GM18951 (cell line): ENCODE measurements at regions not wholly inside any gene's neighbourhood (a gene's known extent, or its start where the extent isn't known, plus 50 kb on each side); places are given as distances from the start of the nearest gene placed in this dataset.

Experiments
- POLR2A ChIP-seq: IDR thresholded peaks from 4 replicates; pipeline ENCODE4 v1.6.1; 2011; ENCODE audit warnings: mild to moderate bottlenecking; ENCODE audit not compliant: insufficient read length, insufficient read depth; ENCODE audit errors: extremely low read depth
- in situ Hi-C: fragments of 300-500 bp; cut with MboI; formaldehyde crosslinking; loops from one replicate; pipeline ENCODE4 v1.12.0; 2022; ENCODE audit warnings: low sequenced_read_pairs, mixed read lengths, inconsistent platforms; ENCODE audit not compliant: unreplicated experiment

DNA sequence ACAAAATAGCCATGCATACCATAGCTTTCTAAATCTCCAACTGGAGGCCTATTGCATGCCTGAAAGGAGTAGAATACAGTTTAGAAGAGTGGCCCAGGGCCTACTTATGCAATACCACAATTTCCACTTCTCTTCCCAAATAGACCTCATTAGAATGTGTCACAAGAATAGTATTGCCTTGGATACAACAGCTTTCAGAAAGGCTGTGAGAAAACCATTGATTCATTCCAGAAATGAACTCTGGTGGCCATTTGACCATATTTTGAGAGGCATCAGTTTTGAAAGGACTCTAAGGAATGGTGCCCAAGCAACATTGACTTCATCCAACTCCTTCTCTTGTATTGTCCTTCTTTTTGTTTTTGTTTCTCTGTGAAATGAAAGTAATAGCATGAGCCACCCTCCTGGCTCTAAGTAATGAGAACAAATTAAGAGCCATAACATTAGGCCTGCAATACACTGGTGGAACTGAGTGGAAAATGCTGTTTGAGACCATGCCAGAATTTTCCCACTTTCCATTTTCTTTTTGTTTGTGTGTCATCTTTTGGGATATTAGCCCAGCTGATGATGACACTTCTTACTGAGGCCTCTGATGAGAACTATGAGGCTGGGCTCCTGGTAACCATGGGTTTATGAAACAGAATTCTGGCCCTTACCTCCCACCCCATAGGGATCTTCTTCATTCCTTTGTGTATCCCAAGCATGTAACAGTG, 90.2 kb downstream of the TMEM174 start:
- in situ Hi-C loops, result no loop called here
- no peak for TF ChIP-seq POLR2A

DNA sequence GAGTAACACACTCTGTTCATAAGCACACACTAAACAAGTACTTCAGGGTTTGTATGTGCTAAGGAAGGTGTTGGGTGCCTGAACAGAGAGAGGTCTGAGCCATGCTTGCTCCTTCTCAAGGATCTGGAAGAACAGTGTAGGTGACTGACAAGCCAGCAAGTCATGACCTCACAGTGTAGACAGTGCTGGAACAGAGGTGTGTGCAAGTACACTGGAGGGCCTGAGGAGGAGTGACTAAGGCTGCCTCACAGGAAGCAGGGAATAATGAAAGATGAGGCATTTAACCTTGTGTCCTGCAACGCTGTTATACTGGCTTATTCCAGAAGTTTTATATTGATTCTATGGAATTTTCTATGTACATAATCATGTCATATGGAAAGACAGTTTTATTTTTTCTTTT, 83.9 kb downstream of the TMEM174 start:
- in situ Hi-C loops, result no loop called here
- TF ChIP-seq POLR2A, result no peak

DNA sequence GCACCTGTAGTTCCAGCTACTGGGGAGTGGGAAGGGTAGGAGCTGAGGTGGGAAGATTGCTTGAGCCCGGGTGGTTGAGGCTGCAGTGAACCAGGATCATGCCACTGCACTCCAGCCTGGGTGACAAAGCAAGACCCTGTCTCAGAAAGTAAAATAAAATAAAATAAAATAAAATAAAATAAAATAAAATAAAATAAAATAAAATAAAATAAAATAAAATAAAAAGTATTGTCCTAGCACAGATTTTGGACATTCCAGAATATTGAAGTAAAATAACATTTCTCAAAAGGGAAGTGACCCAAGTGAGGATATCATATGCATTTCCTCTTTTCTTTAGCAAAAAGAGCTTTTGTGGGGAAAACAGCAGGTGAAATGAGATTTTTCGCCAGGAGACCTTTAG, 83.5 kb downstream of the TMEM174 start:
- in situ Hi-C loops, result no loop called here

DNA sequence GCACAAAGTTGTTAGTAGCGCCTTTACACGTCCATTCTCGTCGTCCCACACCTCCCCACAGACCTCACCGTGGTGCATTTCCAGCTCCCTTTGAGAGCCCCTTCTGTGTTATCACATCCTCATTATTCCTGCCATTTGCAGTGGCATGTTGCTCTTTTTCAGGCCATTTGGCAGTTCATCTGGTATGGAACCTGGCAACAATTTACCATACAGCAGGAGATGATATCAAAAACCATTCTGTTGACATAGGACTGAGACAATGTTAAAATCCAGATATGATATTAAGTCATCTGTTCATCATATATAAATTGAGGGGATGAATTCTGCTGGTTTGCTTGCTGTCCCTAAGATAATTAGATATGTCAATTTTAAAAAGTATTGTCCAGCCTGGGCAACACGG, 83.0 kb downstream of the TMEM174 start:
- no peak for TF ChIP-seq POLR2A
- in situ Hi-C loops, result no loop called here

More for the DNA sequence above, 83.5 kb downstream of the TMEM174 start:
- TF ChIP-seq POLR2A, result no peak

DNA sequence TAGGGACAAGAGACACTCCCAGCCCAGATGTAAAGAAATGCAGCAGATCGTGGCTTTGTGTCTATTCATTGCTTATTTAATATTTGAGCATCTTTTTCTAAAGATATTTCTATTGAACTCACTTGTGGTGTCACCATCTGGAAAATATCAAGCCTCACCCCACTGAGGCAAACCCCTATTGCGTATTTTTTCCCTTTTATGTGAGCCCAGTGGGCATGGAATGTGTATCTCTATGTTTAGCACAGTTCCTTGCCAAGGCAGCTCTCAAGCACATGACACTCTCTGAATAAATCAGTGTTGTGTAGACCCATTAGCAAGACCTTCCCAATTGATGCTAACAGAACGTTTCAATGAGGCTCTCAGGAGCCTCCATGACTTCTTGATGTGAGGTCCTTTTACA, 81.6 kb downstream of the TMEM174 start:
- in situ Hi-C loops, result no loop called here
- TF ChIP-seq POLR2A, result no peak

DNA sequence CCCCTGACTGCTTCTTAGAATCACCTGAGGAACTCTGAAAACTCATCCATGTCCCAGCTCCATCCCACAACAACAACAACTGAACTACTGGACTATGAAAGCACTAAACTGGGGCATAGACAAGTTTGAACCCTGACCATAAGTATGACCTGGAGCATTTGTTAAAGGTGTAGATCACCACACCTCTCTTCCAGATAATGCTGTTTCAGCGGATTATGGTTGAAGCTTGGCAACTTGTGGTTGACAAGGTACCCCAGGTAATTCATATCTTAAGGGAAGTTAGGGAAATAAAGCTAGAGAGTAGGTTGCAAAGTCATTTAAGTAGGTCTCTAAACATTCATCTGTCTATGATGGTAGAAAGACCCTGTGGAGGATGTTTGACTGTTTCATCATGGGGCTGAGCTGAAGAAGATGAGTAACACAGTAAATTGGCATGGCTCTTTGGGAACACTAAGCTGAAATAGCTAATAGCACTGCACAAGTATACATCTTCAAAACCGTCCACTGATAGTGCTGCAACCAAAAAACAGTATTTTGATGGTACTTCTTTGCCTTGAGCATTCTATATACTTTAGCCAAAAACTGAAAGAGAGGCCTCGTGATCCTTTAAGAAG, 80.2 kb downstream of the TMEM174 start:
- in situ Hi-C loops, result no loop called here
- TF ChIP-seq POLR2A, result no peak

DNA sequence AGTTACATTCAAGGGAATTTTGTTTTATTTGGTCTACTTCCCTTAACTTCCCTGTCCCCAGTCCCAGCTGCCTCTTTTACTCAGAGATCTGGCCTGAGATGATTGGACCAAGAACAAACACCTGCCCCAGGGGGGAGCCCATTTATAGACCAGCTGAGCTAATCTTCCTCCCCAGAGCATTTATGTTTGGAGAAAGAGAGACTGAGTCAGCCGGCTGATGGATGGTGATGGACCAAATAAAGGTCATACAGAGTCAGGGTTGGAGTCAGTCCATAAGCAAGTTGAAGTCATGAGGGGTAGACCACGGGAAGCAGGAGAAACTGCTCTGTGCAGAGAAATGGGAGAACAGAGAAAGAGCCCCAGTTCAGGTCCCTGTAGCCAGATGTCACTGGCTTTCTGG, 77.7 kb downstream of the TMEM174 start:
- no peak for TF ChIP-seq POLR2A
- in situ Hi-C loops, result no loop called here

DNA sequence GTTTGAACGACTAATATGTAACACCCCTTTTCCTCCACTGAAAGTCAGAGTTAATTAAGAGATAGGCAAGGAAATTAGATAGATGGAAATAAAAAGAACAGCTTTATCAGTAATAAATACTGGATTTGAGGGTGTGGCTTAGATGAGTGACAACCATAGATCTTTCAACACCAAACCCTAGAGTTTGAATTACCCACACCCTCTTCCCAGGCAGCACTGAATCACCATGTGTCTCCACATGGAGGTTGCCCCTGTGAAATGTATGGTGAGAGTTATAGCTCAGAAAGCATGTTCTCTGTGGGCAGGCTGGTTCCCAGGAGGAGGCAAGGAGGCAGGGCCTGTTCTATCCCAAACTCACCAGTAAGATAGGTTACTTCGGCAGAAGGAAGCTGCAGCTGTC, 69.7 kb downstream of the TMEM174 start:
- in situ Hi-C loops, result no loop called here
- TF ChIP-seq POLR2A, result no peak

DNA sequence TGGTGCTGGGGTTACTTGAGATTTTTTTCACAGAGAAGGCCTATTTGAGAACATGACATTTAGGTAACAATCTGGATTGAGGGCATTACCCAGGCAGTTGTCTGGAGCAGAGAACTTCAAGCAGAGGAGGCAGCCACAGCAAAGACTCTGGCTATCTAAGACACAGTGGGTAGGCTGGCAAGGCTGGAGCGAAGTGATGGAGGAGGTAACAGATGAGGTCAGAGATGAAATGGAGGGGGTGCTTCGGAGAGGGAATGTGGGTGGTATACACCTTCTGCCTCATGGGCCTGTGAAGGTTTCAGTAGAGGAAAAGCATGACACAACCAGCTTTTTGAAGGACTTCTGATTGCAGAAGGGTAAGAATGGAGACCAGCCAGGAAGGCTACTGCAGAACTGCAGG, 65.9 kb downstream of the TMEM174 start:
- in situ Hi-C loops, result no loop called here
- no peak for TF ChIP-seq POLR2A

DNA sequence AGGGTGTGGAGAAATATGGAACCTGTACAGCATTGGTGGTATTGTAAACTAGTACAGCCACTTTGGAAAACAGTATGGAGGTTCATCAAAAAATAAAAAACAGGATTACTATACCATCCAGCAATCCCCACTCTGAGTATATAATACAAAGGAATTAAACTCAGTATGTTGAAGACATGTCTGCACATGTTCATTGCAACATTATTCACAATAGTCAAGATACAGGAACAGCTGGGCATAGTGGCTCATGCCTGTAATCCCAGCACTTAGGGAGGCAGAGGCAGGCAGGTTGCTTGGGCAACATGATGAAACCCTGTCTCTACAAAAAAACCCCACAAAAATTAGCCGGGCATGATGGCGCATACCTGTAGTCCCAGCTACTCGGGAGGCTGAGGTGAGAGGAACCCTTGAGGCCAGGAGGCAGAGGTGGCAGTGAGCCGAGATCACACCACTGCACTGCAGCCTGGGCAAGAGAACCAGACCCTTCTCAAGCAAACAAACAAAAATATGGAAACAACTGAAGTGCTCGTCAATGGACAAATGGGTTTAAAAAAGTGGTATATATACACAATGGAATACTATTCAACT, 63.6 kb downstream of the TMEM174 start:
- in situ Hi-C loops, result no loop called here
- TF ChIP-seq POLR2A, result no peak

DNA sequence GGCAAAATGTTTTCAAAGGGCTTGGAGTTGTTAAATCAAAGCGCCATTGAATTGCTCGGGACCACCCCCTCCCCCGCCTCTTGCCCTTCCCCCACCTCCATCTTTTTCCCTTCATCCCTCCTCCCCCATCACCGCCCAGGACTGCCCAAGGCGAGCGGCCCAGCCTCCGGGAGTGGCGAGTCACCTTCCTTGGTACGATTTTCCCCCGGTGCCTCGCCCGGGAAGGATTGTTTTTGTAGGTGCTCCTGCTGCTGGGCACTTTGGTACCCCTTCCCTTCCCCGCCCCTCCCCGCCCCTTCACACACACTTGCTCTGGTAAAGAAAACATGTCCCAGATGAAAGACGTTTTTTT, 61.2 kb downstream of the TMEM174 start:
- in situ Hi-C loops, result no loop called here
- TF ChIP-seq POLR2A, result no peak

DNA sequence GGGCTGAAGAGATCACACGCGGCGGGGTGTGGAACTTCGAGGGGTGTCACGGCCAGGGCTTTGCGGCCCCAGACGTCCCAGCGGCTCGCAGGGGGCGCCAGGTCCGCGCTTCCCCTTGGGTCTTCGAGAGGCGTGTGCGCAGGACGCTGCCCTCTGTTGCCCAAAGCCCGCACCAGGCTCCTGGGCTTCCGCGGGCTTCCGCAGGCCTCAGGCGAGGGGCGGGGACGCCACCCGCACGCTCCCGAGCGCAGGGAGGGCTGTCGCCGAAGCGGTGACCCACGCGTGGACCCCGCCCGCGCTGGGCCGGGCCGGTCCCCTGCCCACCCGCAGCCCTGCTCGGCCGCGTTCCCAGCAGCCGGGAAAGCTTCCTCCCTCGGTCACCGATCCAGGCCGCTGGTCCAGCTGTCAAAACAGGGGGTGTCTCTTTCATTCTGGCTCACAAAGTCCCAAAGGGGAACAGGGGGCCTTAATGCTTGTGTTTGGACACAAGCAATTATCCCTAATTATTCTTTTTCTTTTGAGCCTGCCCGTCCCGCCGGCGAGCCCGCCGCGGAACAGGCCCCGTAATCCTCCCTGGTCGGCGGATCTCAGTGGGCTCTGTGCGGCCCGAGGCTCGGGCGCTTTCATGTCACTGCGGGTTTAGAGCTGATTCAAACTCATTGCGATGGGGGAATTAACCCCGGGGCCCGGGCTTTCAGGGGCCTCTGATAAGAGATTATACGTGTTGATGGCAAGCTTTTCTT, 60.6 kb downstream of the TMEM174 start:
- in situ Hi-C loops, result no loop called here
- no peak for TF ChIP-seq POLR2A

DNA sequence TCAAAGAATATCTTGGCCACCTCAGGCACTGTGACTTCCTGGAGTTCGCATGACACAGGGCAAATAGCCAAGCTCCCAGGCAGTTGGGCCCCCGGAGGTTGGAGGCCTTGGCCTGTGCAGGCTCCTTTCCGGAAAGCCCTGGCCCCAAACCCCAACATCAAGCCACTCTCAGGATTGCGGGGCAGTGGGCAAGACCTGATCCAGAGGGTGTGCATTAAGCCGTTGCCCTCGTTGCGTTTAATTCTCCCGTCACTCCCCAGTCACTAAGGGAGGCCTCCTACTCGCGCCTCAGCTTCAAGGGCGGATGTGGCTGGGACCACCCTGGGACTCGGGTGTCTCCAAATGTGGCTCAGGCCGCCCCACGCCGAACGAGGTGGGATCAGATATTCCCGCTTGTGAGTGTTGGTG, 60.1 kb downstream of the TMEM174 start:
- in situ Hi-C loops, result no loop called here
- TF ChIP-seq POLR2A, result no peak
